ENCODE measurements at regions not wholly inside any gene's neighbourhood (a gene's known extent, or its start where the extent isn't known, plus 50 kb on each side); places are given as distances from the start of the nearest gene placed in this dataset.
A peak's percentile ranks its signal among the peaks of the same experiment; 100 is the strongest.

DNA sequence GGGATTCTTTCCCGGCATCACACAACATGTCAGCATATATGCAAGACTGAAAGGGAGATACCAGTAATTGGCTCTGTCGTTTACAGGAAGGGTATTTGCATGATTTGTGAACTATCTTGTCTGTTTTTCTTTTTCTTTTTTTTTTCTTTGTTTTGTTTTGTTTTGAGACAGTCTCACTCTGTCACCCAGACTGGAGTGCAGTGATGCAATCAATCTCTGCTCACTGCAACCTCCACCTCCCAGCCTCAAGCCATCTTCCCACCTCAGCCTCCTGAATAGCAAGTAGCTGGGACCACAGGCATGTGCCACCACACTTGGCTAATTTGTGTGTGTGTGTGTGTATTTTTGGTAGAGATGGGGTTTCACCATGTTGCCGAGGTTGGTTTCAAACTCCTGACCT is 262.7 kb upstream of the F9 start:
- DNase-seq (ENCODE audit: extremely low read depth in 1 of 4, low spot score in 3 of 4) = no peak
- WGBS (ENCODE audit: insufficient coverage, low coverage, missing lambda C conversion rate) = 3% methylated on average over 3 of the region's 3 CpGs
- H3K4me1 ChIP-seq (replicated peaks in 1 of 2; ENCODE audit: control insufficient read depth in 2 of 2, insufficient read depth in 2 of 2, low read length in 2 of 2) = no peaks in the 10 kb centered on the region
- H3K27me3 ChIP-seq (ENCODE audit: control insufficient read depth in 2 of 2, insufficient read depth in 2 of 2, low read length in 2 of 2) = no peaks in the 10 kb centered on the region
- no TSS peak for BruUV-seq (replicated peaks)
- H2AFZ ChIP-seq (ENCODE audit: low read depth, low read length) = no peak overlapping the region
- H3K79me2 ChIP-seq (ENCODE audit: control insufficient read depth, insufficient read depth, low read length) = no peaks in the 10 kb centered on the region
- H3K9me1 ChIP-seq (ENCODE audit: control insufficient read depth, insufficient read depth, low read length) = no peaks in the 10 kb centered on the region
- no peak overlapping the region for H3K4me2 ChIP-seq (ENCODE audit: insufficient read depth, low read length)
- H3K36me3 ChIP-seq (ENCODE audit: control insufficient read depth, insufficient read depth, low read length) = no peaks in the 10 kb centered on the region
- H3K4me3 ChIP-seq = no peak overlapping the region
- ChIA-PET CTCF (ENCODE audit: low intra/inter-chr PET ratio) (no interaction called here), POLR2A (no interaction called here)
- peak; percentile 46; the same call in 1 of the 3 replicates for ATAC-seq
- no peaks in the 10 kb centered on the region for H4K20me1 ChIP-seq (replicated peaks; ENCODE audit: control insufficient read depth, insufficient read depth, low read length)
- H3K27ac ChIP-seq (ENCODE audit: extremely low read depth, low read depth, low read length) = no peak overlapping the region
- H3K9ac ChIP-seq (ENCODE audit: insufficient read depth in 1 of 2, low read depth in 2 of 2, low read length in 2 of 2) = no peak overlapping the region
- intact Hi-C loops (cut with micrococcal nuclease) (no loop called here), in situ Hi-C loops (cut with MboI) (no loop called here)
- FAIRE-seq = no peak
- no peaks in the 10 kb centered on the region for H3K9me3 ChIP-seq (replicated peaks; ENCODE audit: control insufficient read depth, insufficient read depth, low read depth, low read length)
- TF ChIP-seq CEBPB (tag; IDR thresholded peaks at IDR 0.05) (0 out of 2 replicates have a peak, but pooled peaks have one; percentile 19), ZNF197 (CRISPR knock-in tag; IDR thresholded peaks at IDR 0.05; ENCODE audit: low read depth) (no peak), ETV1 (tag; conservative IDR thresholded peaks at IDR 0.05; ENCODE audit: low read depth) (no peak), ZNF408 (CRISPR knock-in tag; IDR thresholded peaks at IDR 0.05; ENCODE audit: low read depth) (no peak), ZNF354B (CRISPR knock-in tag; IDR thresholded peaks at IDR 0.05) (no peak), SMAD3 (CRISPR knock-in tag; conservative IDR thresholded peaks at IDR 0.05) (no peak), ZNF165 (CRISPR knock-in tag; IDR thresholded peaks at IDR 0.05; ENCODE audit: borderline replicate concordance) (no peak), ZNF311 (CRISPR knock-in tag; IDR thresholded peaks at IDR 0.05) (no peak), ATF3 (IDR thresholded peaks at IDR 0.05) (peak; percentile 65), ATF3 (CRISPR knock-in tag; conservative IDR thresholded peaks at IDR 0.05) (no peak), E2F3 (CRISPR knock-in tag; IDR thresholded peaks at IDR 0.05) (no peak), ELF1 (tag; IDR thresholded peaks at IDR 0.05) (no peak), TAF9B (IDR thresholded peaks at IDR 0.05; ENCODE audit: partially characterized antibody) (no peak), SRSF1 (IDR thresholded peaks at IDR 0.05; ENCODE audit: low read depth, low read length) (no peak), CHD2 (IDR thresholded peaks at IDR 0.05; ENCODE audit: low read depth, low read length) (no peak), NR1H2 (CRISPR knock-in tag; IDR thresholded peaks at IDR 0.05) (no peak), PTBP1 (IDR thresholded peaks at IDR 0.05; ENCODE audit: low read depth, low read length) (no peak), ZNF699 (CRISPR knock-in tag; IDR thresholded peaks at IDR 0.05; ENCODE audit: insufficient replicate concordance) (no peak), RBM22 (IDR thresholded peaks at IDR 0.05; ENCODE audit: low read depth, low read length, poor library complexity, severe bottlenecking) (no peak), DPF2 (IDR thresholded peaks at IDR 0.05) (no peak), MXI1 (IDR thresholded peaks at IDR 0.05; ENCODE audit: low read depth, low read length) (no peak), ZFP30 (CRISPR knock-in tag; IDR thresholded peaks at IDR 0.05; ENCODE audit: borderline replicate concordance) (no peak), CGGBP1 (CRISPR knock-in tag; IDR thresholded peaks at IDR 0.05) (no peak), HNRNPLL (IDR thresholded peaks at IDR 0.05; ENCODE audit: low read depth, low read length, poor library complexity, severe bottlenecking) (no peak)
